GM21423 (cell line): ENCODE measurements at regions not wholly inside any gene's neighbourhood (a gene's known extent, or its start where the extent isn't known, plus 50 kb on each side); places are given as distances from the start of the nearest gene placed in this dataset.
"Not testable (repeated sequence)": the region's sequence is repeated elsewhere in the genome, so short reads cannot be mapped to it uniquely, and the experiment has no call there.

Source experiments
- ATAC-seq: cut with Tn5 transposase; IDR thresholded peaks from one replicate; pipeline ENCODE4 v1.9.1; 2021; ENCODE audit warnings: mild to moderate bottlenecking, moderate library complexity; ENCODE audit not compliant: unreplicated experiment

GRCh38 chr2:173463846-173464245 lies 109.2 kb downstream of the CDCA7 start:
- no peak for ATAC-seq

- no peak for ATAC-seq
Measured at GRCh38 chr2:173467751-173468150, 113.1 kb downstream of the CDCA7 start.

GRCh38 chr2:173468266-173468793 lies 113.7 kb downstream of the CDCA7 start:
- ATAC-seq = no peak

- ATAC-seq = no peak
Measured at GRCh38 chr2:173472112-173472511, 117.4 kb downstream of the CDCA7 start.

- no peak for ATAC-seq
Measured at GRCh38 chr2:173483137-173483536, 128.5 kb downstream of the CDCA7 start.

GRCh38 chr2:173488861-173489260 lies 134.2 kb downstream of the CDCA7 start:
- ATAC-seq = no peak

- no peak for ATAC-seq
Measured at GRCh38 chr2:173491418-173491817, 136.7 kb downstream of the CDCA7 start.

GRCh38 chr2:173493874-173494273 lies 139.2 kb downstream of the CDCA7 start:
- no peak for ATAC-seq

GRCh38 chr2:173496746-173497145 lies 142.1 kb downstream of the CDCA7 start:
- ATAC-seq = no peak

GRCh38 chr2:173500953-173501352 lies 146.3 kb downstream of the CDCA7 start:
- ATAC-seq = no peak

- ATAC-seq = no peak
Measured at GRCh38 chr2:173502296-173502695, 147.6 kb downstream of the CDCA7 start.

- no peak for ATAC-seq
Measured at GRCh38 chr2:173511357-173511756, 156.7 kb downstream of the CDCA7 start.

GRCh38 chr2:173511942-173512341 lies 157.3 kb downstream of the CDCA7 start:
- ATAC-seq = no peak

GRCh38 chr2:173513107-173513727 lies 158.5 kb downstream of the CDCA7 start:
- ATAC-seq = no peak

- no peak for ATAC-seq
Measured at GRCh38 chr2:173520918-173521317, 166.2 kb downstream of the CDCA7 start.

GRCh38 chr2:173521450-173522192 lies 166.9 kb downstream of the CDCA7 start:
- ATAC-seq = no peak

- ATAC-seq = no peak
Measured at GRCh38 chr2:173523497-173523896, 168.8 kb downstream of the CDCA7 start.

GRCh38 chr2:173524256-173524955 lies 169.7 kb downstream of the CDCA7 start:
- ATAC-seq = no peak

GRCh38 chr2:173532732-173533531 lies 178.3 kb downstream of the CDCA7 start:
- ATAC-seq = not testable (repeated sequence)

- no peak for ATAC-seq
Measured at GRCh38 chr2:173537694-173538093, 183.0 kb downstream of the CDCA7 start.

- no peak for ATAC-seq
Measured at GRCh38 chr2:173539615-173540014, 184.9 kb downstream of the CDCA7 start.
